ENCODE measurements at regions not wholly inside any gene's neighbourhood (a gene's known extent, or its start where the extent isn't known, plus 50 kb on each side); places are given as distances from the start of the nearest gene placed in this dataset.

GRCh38 chr10:10043083-10043482, 974.6 kb upstream of the CELF2 start:
- DNase-seq (ENCODE audit: low spot score) = no peak
- ATAC-seq (ENCODE audit: low FRiP score) = no peak
- no peak for TF ChIP-seq CTCF (IDR thresholded peaks at IDR 0.05)

GRCh38 chr10:10044922-10045764, 972.5 kb upstream of the CELF2 start:
- DNase-seq (ENCODE audit: low spot score) (no peak), ATAC-seq (ENCODE audit: low FRiP score) (no peak)
- TF ChIP-seq CTCF (IDR thresholded peaks at IDR 0.05) = no peak

- ATAC-seq (ENCODE audit: low FRiP score) = no peak
Measured at GRCh38 chr10:10045765-10046028, 972.0 kb upstream of the CELF2 start.

GRCh38 chr10:10047426-10047825, 970.2 kb upstream of the CELF2 start:
- no peak for TF ChIP-seq CTCF (IDR thresholded peaks at IDR 0.05)
- no peak for DNase-seq (ENCODE audit: low spot score)
- ATAC-seq (ENCODE audit: low FRiP score) = no peak

More at GRCh38 chr10:10045765-10046028, 972.0 kb upstream of the CELF2 start:
- no peak for DNase-seq (ENCODE audit: low spot score)
- no peak for TF ChIP-seq CTCF (IDR thresholded peaks at IDR 0.05)

- no peak for TF ChIP-seq CTCF (IDR thresholded peaks at IDR 0.05)
- DNase-seq (ENCODE audit: low spot score) (no peak), ATAC-seq (ENCODE audit: low FRiP score) (no peak)
Measured at GRCh38 chr10:10053051-10053450, 964.6 kb upstream of the CELF2 start.

- TF ChIP-seq CTCF (IDR thresholded peaks at IDR 0.05) = no peak
- DNase-seq (ENCODE audit: low spot score) = no peak
- no peak for ATAC-seq (ENCODE audit: low FRiP score)
Measured at GRCh38 chr10:10054466-10054865, 963.2 kb upstream of the CELF2 start.
